H9 (cell line): ENCODE measurements at regions not wholly inside any gene's neighbourhood (a gene's known extent, or its start where the extent isn't known, plus 50 kb on each side); places are given as distances from the start of the nearest gene placed in this dataset.
A peak's percentile ranks its signal among the peaks of the same experiment; 100 is the strongest.
"Not testable (repeated sequence)": the region's sequence is repeated elsewhere in the genome, so short reads cannot be mapped to it uniquely, and the experiment has no call there.

ENCODE experiments used
- DNase-seq: peaks from one replicate; pipeline ENCODE4 v3.0.0-alpha.2; 2017
- H2AFZ ChIP-seq: one replicate; pipeline ENCODE4 v1.6.1; 2013; ENCODE audit warnings: mild to moderate bottlenecking, low read length, control low read depth, moderate library complexity
- H2AK5ac ChIP-seq: 2 replicates; pipeline ENCODE4 v1.6.1; 2013; ENCODE audit warnings: low read length, control low read depth, mixed read lengths; ENCODE audit not compliant: insufficient read length
- H2BK120ac ChIP-seq: one replicate; pipeline ENCODE4 v1.6.1; 2013; ENCODE audit warnings: low read depth, mild to moderate bottlenecking, low read length, control low read depth, inconsistent platforms; ENCODE audit not compliant: poor library complexity, severe bottlenecking
- H2BK12ac ChIP-seq: 2 replicates; pipeline ENCODE4 v1.6.1; 2013; ENCODE audit warnings: low read length, control low read depth, mixed read lengths, low read depth; ENCODE audit not compliant: insufficient read length
- H2BK15ac ChIP-seq: 2 replicates; pipeline ENCODE4 v1.6.1; 2013; ENCODE audit warnings: low read depth, low read length, control low read depth
- H2BK20ac ChIP-seq: one replicate; pipeline ENCODE4 v1.6.1; 2013; ENCODE audit warnings: low read depth, mild to moderate bottlenecking, low read length, control low read depth, inconsistent platforms; ENCODE audit not compliant: poor library complexity, severe bottlenecking
- H2BK5ac ChIP-seq: 2 replicates; pipeline ENCODE4 v1.6.1; 2013; ENCODE audit warnings: low read length, control low read depth, mixed read lengths; ENCODE audit not compliant: insufficient read length
- H3K14ac ChIP-seq: 2 replicates; pipeline ENCODE4 v1.6.1; 2013; ENCODE audit warnings: low read length, control low read depth; ENCODE audit not compliant: insufficient read depth
- H3K18ac ChIP-seq: 2 replicates; pipeline ENCODE4 v1.6.1; 2013; ENCODE audit warnings: low read depth, mild to moderate bottlenecking, mixed read lengths, low read length, control low read depth; ENCODE audit not compliant: insufficient read length
- H3K23ac ChIP-seq: 2 replicates; pipeline ENCODE4 v1.6.1; 2013; ENCODE audit warnings: low read length, control low read depth, mixed read lengths, low read depth; ENCODE audit not compliant: insufficient read length
- H3K23me2 ChIP-seq: 2 replicates; pipeline ENCODE4 v1.6.1; 2013; ENCODE audit warnings: low read depth, mild to moderate bottlenecking, mixed read lengths, low read length, control low read depth; ENCODE audit not compliant: insufficient read length, poor library complexity, severe bottlenecking
- H3K27ac ChIP-seq: 2 replicates; pipeline ENCODE4 v1.5.1; 2013; ENCODE audit warnings: low read length, control low read depth, mixed read lengths, low read depth; ENCODE audit not compliant: insufficient read length
- H3K27me3 ChIP-seq: 2 replicates; pipeline ENCODE4 v1.6.1; 2013; ENCODE audit warnings: low read length, control low read depth, inconsistent platforms; ENCODE audit not compliant: insufficient read depth
- H3K4ac ChIP-seq: 2 replicates; pipeline ENCODE4 v1.6.1; 2013; ENCODE audit warnings: low read depth, mild to moderate bottlenecking, control low read depth, inconsistent platforms, low read length, moderate library complexity
- H3K4me1 ChIP-seq: 2 replicates; pipeline ENCODE4 v1.6.1; 2013; ENCODE audit warnings: low read length, control low read depth, inconsistent platforms; ENCODE audit not compliant: insufficient read depth
- H3K4me2 ChIP-seq: 2 replicates; pipeline ENCODE4 v1.6.1; 2013; ENCODE audit warnings: low read length, control low read depth, mixed read lengths; ENCODE audit not compliant: insufficient read length, insufficient read depth
- H3K56ac ChIP-seq: 2 replicates; pipeline ENCODE4 v1.6.1; 2013; ENCODE audit warnings: low read depth, mild to moderate bottlenecking, mixed read lengths, low read length, control low read depth; ENCODE audit not compliant: insufficient read length
- H3K79me1 ChIP-seq: 2 replicates; pipeline ENCODE4 v1.6.1; 2013; ENCODE audit warnings: low read depth, mild to moderate bottlenecking, moderate library complexity, low read length, control low read depth, inconsistent platforms; ENCODE audit not compliant: insufficient read depth, poor library complexity, severe bottlenecking
- H3K79me2 ChIP-seq: 2 replicates; pipeline ENCODE4 v1.6.1; 2013; ENCODE audit warnings: low read length, control low read depth, inconsistent platforms; ENCODE audit not compliant: insufficient read depth
- H3K9ac ChIP-seq: 2 replicates; pipeline ENCODE4 v1.6.1; 2013; ENCODE audit warnings: low read length, control low read depth, mixed read lengths; ENCODE audit not compliant: insufficient read length; ENCODE audit errors: extremely low read depth
- H3K9me3 ChIP-seq: one replicate; pipeline ENCODE4 v1.6.1; 2013; ENCODE audit warnings: low read depth, low read length, inconsistent platforms; ENCODE audit not compliant: control insufficient read depth
- H3T11ph ChIP-seq: one replicate; pipeline ENCODE4 v1.6.1; 2013; ENCODE audit warnings: mild to moderate bottlenecking, low read length, control low read depth, inconsistent platforms
- H4K20me1 ChIP-seq: one replicate; pipeline ENCODE4 v1.6.1; 2013; ENCODE audit not compliant: control insufficient read depth, insufficient read length, insufficient read depth
- H4K5ac ChIP-seq: 2 replicates; pipeline ENCODE4 v1.6.1; 2013; ENCODE audit warnings: low read depth, mild to moderate bottlenecking, mixed read lengths, low read length, control low read depth; ENCODE audit not compliant: insufficient read length
- H4K8ac ChIP-seq: replicated peaks from 2 replicates; pipeline ENCODE4 v1.6.1; 2013; ENCODE audit warnings: low read length, control low read depth, mixed read lengths, low read depth; ENCODE audit not compliant: insufficient read length
- H4K91ac ChIP-seq: 2 replicates; pipeline ENCODE4 v1.6.1; 2013; ENCODE audit warnings: low read depth, mild to moderate bottlenecking, moderate library complexity, mixed read lengths, low read length, control low read depth; ENCODE audit not compliant: insufficient read length
- H3K27ac Mint-ChIP-seq, 3 experiments: 2 replicates in 2 of 3; 3 replicates in 1 of 3; pipeline ENCODE4 v1.8.0; 2020 to 2021; ENCODE audit warnings: mixed read lengths in 3 of 3, mild to moderate bottlenecking in 1 of 3, moderate library complexity in 1 of 3
- H3K27me3 Mint-ChIP-seq: 2 replicates; pipeline ENCODE4 v1.8.0; 2021; ENCODE audit warnings: low read depth, mild to moderate bottlenecking, moderate library complexity, mixed read lengths
- H3K36me3 Mint-ChIP-seq, 3 experiments: 2 replicates in 2 of 3; 3 replicates in 1 of 3; pipeline ENCODE4 v1.8.0; 2020 to 2021; ENCODE audit warnings: low read depth in 3 of 3, mixed read lengths in 3 of 3; ENCODE audit not compliant: insufficient read depth in 1 of 3
- H3K4me1 Mint-ChIP-seq, 2 experiments: 2 replicates each; pipeline ENCODE4 v1.8.0; 2020; ENCODE audit warnings: mixed read lengths in 2 of 2
- H3K4me3 Mint-ChIP-seq, 2 experiments: 2 replicates in 1 of 2; 3 replicates in 1 of 2; pipeline ENCODE4 v1.8.0; 2020 to 2021; ENCODE audit warnings: mild to moderate bottlenecking in 2 of 2, mixed read lengths in 2 of 2, moderate library complexity in 1 of 2
- H3K9me3 Mint-ChIP-seq, 2 experiments: 2 replicates in 1 of 2; 3 replicates in 1 of 2; pipeline ENCODE4 v1.8.0; 2020; ENCODE audit warnings: mild to moderate bottlenecking in 2 of 2, mixed read lengths in 2 of 2, moderate library complexity in 1 of 2
- CTCF ChIP-seq: fragments of 200-600 bp; sonication (generic); conservative IDR thresholded peaks from 3 replicates; pipeline ENCODE4 v1.8.0; 2021; ENCODE audit warnings: antibody characterized with exemption, mild to moderate bottlenecking
- WGBS: extraction: QIAGEN DNeasy Blood & Tissue Kit; methylation state at CpG from one replicate; pipeline ENCODE4 v1.1.7; 2013; ENCODE audit warnings: missing lambda C conversion rate, low lambda C conversion rate, mixed read lengths; ENCODE audit not compliant: insufficient read length; ENCODE audit errors: extremely low coverage; 5-methylcytosine and 5-hydroxymethylcytosine counted together

GRCh38 chr2:132270981-132271546 is 109.3 kb upstream of the ANKRD30BL start:
- no peak overlapping the region for H3K9ac ChIP-seq
- H2AFZ ChIP-seq, result no peak overlapping the region
- no peak overlapping the region for H2BK20ac ChIP-seq
- Mint-ChIP-seq H3K4me3 (no peak overlapping the region), H3K9me3 (peaks cover 0 to 3% of the 10 kb centered on the region in 2 experiments; a peak in 2 of 5 replicates), H3K4me1 (no peaks in the 10 kb centered on the region), H3K27ac (no peak overlapping the region), H3K27me3 (no peaks in the 10 kb centered on the region), H3K36me3 (no peaks in the 10 kb centered on the region)
- H3K23ac ChIP-seq, result no peak overlapping the region
- H2BK120ac ChIP-seq, result peak overlapping the region; percentile 56
- H3K79me1 ChIP-seq, result no peaks in the 10 kb centered on the region
- no peak overlapping the region for H2BK15ac ChIP-seq
- H3K9me3 ChIP-seq, result peaks cover 5% of the 10 kb centered on the region
- no peak overlapping the region for H4K91ac ChIP-seq
- no peak overlapping the region for H4K8ac ChIP-seq
- H3K56ac ChIP-seq, result no peak overlapping the region
- no peak overlapping the region for H3K4me2 ChIP-seq
- no peak overlapping the region for H3K27ac ChIP-seq
- no peaks in the 10 kb centered on the region for H3K23me2 ChIP-seq
- TF ChIP-seq CTCF, result no peak
- no peak overlapping the region for H3K18ac ChIP-seq
- no peak overlapping the region for H2BK5ac ChIP-seq
- no peak overlapping the region for H2BK12ac ChIP-seq
- no peak overlapping the region for H3K14ac ChIP-seq
- H4K5ac ChIP-seq, result no peak overlapping the region
- H3K4ac ChIP-seq, result no peak overlapping the region
- H4K20me1 ChIP-seq, result no peaks in the 10 kb centered on the region
- no peak overlapping the region for H2AK5ac ChIP-seq
- no peak overlapping the region for H3T11ph ChIP-seq
- H3K27me3 ChIP-seq, result no peaks in the 10 kb centered on the region
- DNase-seq, result no peak
- H3K79me2 ChIP-seq, result no peaks in the 10 kb centered on the region
- H3K4me1 ChIP-seq, result no peaks in the 10 kb centered on the region; the same call in 1 of the 2 replicates

- H2BK15ac ChIP-seq, H2BK12ac ChIP-seq, H3T11ph ChIP-seq, H3K9ac ChIP-seq, H3K9me3 Mint-ChIP-seq, H4K5ac ChIP-seq, H3K27ac ChIP-seq, H2BK120ac ChIP-seq, H4K91ac ChIP-seq, H3K4me1 Mint-ChIP-seq, H3K4me1 ChIP-seq, H3K4ac ChIP-seq, H3K36me3 Mint-ChIP-seq, H3K23ac ChIP-seq, H3K23me2 ChIP-seq, H3K79me2 ChIP-seq, H4K8ac ChIP-seq, DNase-seq, H3K9me3 ChIP-seq, H3K4me3 Mint-ChIP-seq, H2AFZ ChIP-seq, H3K27me3 ChIP-seq, H3K79me1 ChIP-seq, H3K27ac Mint-ChIP-seq, H2BK5ac ChIP-seq, H4K20me1 ChIP-seq, H2BK20ac ChIP-seq, H3K56ac ChIP-seq, H2AK5ac ChIP-seq, H3K27me3 Mint-ChIP-seq, H3K4me2 ChIP-seq, H3K18ac ChIP-seq, H3K14ac ChIP-seq: not testable (repeated sequence)
- WGBS, result no CpG with 5 or more reads among the region's 11 CpGs
These were observed 110.0 kb upstream of the ANKRD30BL start for GRCh38 chr2:132271794-132272193.
